Stimulated activated naive CD4-positive, alpha-beta T cell treated with Interleukin-2 at 50 U/mL for 16 hours (primary cell): ENCODE measurements at regions not wholly inside any gene's neighbourhood (a gene's known extent, or its start where the extent isn't known, plus 50 kb on each side); places are given as distances from the start of the nearest gene placed in this dataset.
"Not testable (repeated sequence)": the region's sequence is repeated elsewhere in the genome, so short reads cannot be mapped to it uniquely, and the experiment has no call there.

Experiments used
- DNase-seq: peaks from one replicate; lab custom pipeline; 2025; lab: John Stamatoyannopoulos, UW

GRCh38 chr1:199044191-199044590 is 405.4 kb downstream of the PTPRC start:
- no peak for DNase-seq

DNA sequence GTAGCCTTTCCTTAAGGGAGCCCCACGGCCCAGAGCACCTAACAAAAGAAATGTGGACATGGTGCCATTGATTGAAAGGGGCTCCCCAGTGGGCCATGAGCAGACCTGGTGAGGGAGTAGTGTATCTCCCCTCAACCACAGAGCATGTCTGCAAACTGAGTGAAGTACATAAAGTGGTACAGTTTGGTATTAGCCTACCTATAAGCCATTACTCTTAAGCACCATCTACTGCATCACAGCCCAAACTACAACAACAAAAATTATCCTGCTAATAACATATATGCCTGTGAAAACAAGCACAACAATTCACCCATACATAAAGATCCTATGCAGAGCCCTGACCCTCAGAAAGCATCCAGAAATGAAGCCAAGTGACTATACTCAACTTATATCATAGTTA is 407.8 kb downstream of the PTPRC start:
- no peak for DNase-seq

- no peak for DNase-seq
Observed at GRCh38 chr1:199054694-199055093, 415.9 kb downstream of the PTPRC start.

DNA sequence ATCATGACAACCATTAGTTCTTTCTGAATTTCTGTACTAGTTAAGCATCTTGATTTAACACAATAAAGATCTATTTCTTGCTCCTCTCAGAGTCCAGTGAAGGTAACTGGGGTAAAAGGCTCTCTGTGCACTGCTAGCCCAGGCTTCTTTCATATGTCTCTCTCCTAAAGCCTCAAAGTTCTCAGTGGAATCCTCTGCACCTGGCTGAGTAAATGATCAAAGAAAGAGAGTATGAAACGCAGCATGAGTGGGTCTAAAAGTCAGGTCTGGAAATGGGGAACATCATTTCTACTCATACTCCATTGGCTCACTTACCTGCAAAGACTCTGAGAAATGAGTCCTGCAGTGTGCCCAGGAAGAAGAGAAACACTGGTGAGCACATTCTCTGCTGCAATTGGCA is 418.5 kb downstream of the PTPRC start:
- no peak for DNase-seq

- no peak for DNase-seq
Observed at GRCh38 chr1:199058281-199058680, 419.4 kb downstream of the PTPRC start.

- DNase-seq: no peak
Observed at GRCh38 chr1:199064971-199065370, 426.1 kb downstream of the PTPRC start.

GRCh38 chr1:199067483-199067882 is 428.6 kb downstream of the PTPRC start:
- DNase-seq: no peak

GRCh38 chr1:199071080-199071479 is 432.2 kb downstream of the PTPRC start:
- no peak for DNase-seq

DNA sequence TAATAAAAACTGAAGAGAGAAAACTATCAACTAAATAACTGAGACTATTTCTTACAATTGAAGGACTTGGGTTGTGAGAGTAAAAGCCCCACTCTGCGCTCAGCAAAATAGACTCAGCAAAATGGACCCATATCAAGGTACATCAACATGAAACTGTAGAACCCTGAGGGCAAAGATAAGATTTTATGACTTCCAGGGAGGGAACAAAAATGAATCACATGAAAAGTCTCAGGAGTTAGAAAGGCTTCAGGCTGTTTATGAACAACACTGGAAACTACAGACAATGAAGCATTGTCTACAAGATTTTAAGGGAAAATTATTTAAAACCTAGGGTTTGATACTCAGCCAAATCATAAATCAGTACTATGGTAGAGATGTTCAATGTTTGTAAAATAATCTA is 434.3 kb downstream of the PTPRC start:
- DNase-seq: no peak

DNA sequence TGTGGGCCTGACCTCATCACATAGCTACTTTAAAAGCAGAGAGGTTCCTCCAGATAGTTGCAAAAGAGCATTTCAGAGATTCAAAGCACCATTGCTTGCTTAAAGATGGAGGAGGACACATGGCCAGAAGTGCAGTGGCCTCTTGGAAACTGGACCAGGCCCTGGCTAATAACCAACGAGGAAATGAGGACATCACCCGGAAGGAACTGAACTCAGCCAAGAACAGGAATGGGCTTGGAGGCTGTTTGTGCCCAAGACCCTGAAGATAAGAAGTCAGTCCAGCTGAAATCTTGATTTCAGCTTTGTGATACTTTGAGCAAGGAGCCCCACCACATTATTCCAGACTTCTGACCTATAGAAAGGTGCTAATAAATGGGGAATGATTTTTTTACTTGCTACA is 437.0 kb downstream of the PTPRC start:
- no peak for DNase-seq

DNA sequence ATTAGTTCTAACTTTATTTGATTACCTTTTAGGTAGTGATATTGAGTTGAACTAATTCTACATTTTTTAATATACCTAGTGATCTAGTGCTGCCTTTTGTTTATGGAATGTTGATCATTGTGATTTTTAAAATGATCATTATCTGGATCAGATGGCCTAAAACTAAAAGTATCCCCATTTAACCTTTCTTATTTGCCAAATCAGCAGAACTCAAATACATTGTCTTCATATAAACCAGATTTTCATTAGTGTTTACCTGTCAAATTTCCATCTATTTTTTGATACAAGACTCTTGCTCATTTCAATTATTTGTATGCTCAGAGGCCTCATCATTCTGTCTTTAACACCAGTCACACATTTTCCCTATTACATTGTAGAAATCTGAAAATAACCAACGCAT is 441.2 kb downstream of the PTPRC start:
- DNase-seq: no peak

DNA sequence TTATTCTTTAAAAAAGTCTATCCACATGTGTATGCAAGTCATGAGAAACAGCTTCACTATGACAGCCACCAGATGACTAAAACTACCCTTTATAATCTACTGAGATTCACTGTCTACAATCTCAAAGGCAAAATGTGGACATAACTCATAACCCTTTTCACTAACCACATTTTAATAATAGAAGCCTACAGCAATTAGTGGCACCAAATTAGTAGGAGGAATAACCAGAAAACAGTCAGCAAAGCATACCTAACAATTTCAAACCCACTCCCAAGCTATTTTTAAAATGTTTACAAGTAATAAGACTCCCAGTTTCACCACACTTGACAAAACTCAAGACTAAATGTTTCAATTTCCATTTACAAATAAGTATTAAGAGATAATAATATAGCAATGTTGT is 442.9 kb downstream of the PTPRC start:
- DNase-seq: no peak

GRCh38 chr1:199082778-199083389 is 444.0 kb downstream of the PTPRC start:
- no peak for DNase-seq

DNA sequence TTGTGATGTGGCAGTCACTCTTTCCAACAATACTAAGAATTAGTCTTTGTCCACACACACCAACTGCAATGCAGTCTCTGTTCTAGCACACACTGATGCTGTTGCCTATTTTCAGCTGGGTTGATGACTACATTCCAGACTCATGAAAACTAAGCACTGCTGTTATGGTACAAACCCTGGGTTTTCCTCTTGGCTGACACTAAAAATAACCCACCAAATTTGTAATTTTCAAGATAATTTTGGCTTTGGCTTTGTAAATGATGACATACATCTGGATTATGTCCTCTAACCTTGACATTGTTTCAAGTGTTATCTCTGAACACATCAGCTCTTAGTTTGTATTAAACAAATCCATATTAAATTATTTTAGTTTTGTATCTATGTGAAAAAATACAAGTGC is 444.8 kb downstream of the PTPRC start:
- DNase-seq: no peak

GRCh38 chr1:199084293-199084692 is 445.5 kb downstream of the PTPRC start:
- DNase-seq: no peak

GRCh38 chr1:199085903-199086302 is 447.1 kb downstream of the PTPRC start:
- no peak for DNase-seq

- no peak for DNase-seq
Observed at GRCh38 chr1:199087144-199087543, 448.3 kb downstream of the PTPRC start.

GRCh38 chr1:199089393-199090122 is 450.7 kb downstream of the PTPRC start:
- peak; percentile 8 for DNase-seq

DNA sequence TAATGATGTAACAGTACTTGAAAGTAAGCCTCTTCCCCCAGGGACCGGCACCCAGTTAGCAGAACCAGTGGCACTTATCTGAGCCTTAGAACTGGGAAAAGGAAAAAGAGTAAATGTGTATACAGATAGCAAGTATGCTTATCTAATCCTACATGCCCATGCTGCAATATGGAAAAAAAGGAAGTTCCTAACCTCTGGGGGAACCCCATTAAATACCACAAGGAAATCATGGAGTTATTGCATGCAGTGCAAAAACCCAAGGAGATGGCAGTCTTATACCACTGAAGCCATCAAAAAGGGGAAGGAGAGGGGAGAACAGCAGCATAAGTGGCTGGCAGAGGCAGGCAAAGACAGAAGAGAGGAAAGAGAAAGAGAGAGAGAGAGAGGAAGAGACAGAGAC is 456.8 kb downstream of the PTPRC start:
- not testable (repeated sequence) for DNase-seq

- no peak for DNase-seq
Observed at GRCh38 chr1:199096591-199096990, 457.8 kb downstream of the PTPRC start.

DNA sequence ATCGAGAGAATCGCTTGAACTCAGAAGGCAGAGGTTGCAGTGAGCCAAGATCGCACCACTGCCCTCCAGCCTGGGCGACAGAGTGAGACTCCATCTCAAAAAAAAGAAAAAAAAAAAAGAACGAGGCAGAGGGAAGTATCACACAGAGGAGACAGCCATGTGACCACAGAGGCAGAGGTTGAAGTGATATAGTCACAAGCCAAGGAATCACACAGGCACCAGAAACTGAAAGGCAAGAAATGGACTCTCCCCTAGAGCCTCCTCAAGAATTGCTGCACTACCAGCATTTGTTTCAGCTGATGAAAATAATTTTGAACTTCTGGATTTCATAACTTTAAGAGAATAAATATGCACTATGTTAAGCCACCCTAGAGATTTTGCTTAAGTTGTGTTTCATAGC is 459.6 kb downstream of the PTPRC start:
- no peak for DNase-seq

- no peak for DNase-seq
Observed at GRCh38 chr1:199101139-199101538, 462.3 kb downstream of the PTPRC start.

- no peak for DNase-seq
Observed at GRCh38 chr1:199101635-199102034, 462.8 kb downstream of the PTPRC start.

GRCh38 chr1:199102239-199102638 is 463.4 kb downstream of the PTPRC start:
- no peak for DNase-seq
